ENCODE measurements at regions not wholly inside any gene's neighbourhood (a gene's known extent, or its start where the extent isn't known, plus 50 kb on each side); places are given as distances from the start of the nearest gene placed in this dataset.
"Not testable (repeated sequence)": the region's sequence is repeated elsewhere in the genome, so short reads cannot be mapped to it uniquely, and the experiment has no call there.

GRCh38 chr5:2382776-2383697 lies 368.4 kb downstream of the IRX2 start:
- no peak for DNase-seq (ENCODE audit: low spot score)

GRCh38 chr5:2381861-2382260 lies 369.6 kb downstream of the IRX2 start:
- no peak for DNase-seq (ENCODE audit: low spot score)

DNA sequence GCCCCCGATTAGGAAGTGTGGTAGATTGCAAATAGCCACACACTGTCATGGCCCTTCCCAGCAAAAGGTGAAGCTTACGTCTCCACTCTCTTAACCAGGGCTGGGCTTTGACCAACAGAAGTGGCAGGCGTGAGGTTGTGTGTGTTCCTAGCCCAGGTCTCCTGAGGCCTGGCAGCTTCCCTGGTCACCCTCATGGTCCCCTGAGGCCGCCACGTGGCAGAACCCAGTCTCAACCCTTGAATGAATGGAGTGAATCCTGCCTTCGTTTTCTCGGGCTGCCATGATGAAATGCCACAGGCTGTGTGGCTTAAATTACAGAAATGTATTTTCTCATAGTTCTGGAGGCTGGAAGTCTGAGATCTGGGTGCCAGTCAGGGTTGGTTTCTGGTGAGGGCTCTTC lies 370.4 kb downstream of the IRX2 start:
- DNase-seq (ENCODE audit: low spot score) = no peak

- no peak for DNase-seq (ENCODE audit: low spot score)
These were observed 372.5 kb downstream of the IRX2 start for GRCh38 chr5:2378976-2379375.

DNA sequence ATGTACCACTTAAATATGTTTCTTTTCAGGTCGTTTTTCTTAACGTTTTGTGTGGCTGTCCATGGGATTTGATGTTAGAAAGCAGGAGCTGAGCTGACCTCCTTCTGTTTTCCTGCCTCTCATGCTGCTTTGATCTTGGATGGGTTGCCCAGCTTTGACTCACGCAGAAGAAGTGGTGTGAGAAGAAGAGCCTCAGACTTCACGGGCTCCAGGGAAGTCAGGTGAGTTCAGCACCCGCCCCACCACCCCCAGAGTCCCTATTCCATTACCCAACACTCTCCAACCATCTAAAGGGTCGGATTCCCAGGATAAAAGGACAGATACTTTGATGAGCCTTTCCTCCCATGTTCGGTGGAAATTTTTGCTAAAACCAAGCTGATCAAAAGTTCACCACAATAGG lies 373.4 kb downstream of the IRX2 start:
- no peak for DNase-seq (ENCODE audit: low spot score)

DNA sequence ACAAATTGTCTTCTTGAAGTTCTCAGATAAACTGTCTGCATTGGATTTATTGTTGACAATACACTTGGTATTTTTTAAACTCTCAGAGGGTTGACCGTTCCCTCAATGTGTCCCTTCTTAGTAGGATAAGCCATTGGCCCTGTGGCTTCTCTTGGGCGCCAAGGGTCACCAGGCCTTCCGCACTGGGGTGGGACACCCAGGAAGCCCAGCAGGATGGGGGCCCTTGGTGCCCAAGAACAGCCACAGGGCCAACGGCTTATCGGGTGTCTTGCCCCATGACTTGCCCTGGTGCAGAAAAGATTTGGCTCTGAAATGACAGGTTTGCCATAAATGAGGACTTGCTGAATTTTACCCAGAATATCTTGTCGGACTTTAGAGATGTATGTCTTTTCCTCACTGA lies 375.0 kb downstream of the IRX2 start:
- no peak for DNase-seq (ENCODE audit: low spot score)

DNA sequence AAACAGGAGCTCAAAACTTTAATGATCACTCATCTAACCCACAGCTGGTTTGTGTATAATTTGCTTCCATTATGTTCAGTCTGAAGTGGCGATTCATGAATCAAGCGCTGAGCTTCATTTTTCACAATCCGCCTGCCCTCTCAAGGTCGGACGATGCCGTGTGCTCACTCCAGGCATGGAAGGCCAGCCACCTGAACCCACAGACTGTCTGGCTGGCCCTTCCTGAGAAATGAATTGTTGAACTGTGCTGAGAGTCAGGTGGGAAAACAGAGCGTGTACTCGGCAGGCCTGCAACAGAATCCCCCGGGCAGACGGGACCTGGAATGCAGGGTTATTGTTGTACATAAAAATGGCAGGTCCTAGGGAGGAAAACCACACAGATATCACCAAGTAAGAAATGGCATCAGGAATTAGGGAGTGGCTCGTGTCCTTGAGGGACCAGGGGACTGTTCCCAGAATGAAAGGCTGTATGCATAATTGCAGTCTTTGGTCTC lies 375.7 kb downstream of the IRX2 start:
- no peak for DNase-seq (ENCODE audit: low spot score)

DNA sequence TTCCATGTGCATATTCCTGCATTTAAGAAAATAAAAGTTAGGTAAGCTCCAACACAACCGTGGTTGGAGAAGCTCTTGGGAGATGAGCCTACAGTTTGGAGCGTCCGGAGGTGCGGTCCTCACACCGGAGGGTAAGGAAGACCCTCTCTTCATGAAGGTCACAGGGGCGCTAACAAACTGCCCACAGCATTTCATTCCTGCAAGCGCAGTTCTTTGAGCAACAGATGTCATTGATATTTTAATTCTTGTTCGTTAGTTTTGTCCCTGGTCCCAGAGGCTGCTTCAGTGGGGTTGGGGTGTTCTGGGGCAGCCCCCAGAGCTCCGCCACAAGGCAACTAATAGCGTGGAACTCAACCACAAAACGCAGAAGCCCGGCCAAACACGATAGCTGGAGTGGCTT lies 376.2 kb downstream of the IRX2 start:
- no peak for DNase-seq (ENCODE audit: low spot score)

GRCh38 chr5:2374703-2375102 lies 376.8 kb downstream of the IRX2 start:
- no peak for DNase-seq (ENCODE audit: low spot score)

DNA sequence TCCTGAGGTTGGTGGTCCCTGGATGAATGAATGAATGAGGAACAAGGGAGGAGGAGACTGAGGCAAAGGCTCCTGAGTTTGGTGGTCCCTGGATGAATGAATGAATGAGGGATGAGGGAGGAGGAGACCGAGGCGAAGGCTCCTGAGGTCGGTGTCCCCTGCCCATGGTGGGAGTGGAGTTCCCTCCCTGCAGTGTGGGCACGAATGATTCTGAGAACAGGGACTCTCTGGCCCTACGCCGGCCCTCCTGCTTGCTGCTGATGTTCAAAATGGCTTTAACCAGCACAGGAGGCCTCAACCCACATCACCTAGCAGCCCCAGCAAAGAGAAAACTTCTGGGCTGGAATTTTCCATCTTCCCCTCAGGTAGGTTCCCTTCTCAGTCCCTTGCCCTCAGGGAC lies 377.8 kb downstream of the IRX2 start:
- no peak for DNase-seq (ENCODE audit: low spot score)

- DNase-seq (ENCODE audit: low spot score) = no peak
These were observed 380.1 kb downstream of the IRX2 start for GRCh38 chr5:2371419-2371710.

DNA sequence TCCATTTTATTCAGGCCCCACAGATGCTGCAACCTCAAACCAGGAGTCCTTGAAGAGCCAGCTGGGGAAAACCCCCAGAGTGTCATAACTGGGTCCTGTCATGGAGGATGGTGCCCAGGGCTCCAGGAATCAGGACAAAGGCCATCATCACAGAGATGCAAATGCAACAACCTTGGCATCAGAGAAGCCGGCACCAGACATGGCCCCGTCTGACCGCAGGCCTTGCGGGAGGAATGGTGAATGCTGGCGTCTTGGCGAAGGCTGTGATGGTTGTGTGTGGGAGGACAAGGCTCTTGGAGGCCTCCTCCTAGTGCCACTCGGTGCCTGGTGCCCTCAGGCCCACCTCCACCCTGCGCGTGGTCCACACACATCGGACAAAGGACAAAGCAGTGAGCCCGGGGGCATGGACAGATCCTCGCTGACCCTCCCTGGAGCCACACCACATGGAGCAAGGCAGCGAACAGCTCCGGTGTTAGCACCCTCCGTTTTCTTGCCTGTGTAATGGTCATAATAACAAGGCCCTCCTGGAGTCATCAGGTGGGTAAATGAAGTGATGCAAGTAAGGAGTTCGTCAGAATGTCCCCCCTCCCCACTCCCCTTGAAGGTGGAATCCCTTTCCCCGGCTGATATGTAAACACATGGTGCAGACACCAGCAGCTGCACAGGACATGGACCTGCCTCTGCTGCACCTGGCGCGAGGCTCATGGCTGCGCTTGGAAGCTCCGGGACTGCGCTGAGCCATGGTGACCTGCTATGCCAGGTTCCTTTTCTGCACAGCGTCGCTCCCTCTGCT lies 380.7 kb downstream of the IRX2 start:
- no peak for DNase-seq (ENCODE audit: low spot score)

DNA sequence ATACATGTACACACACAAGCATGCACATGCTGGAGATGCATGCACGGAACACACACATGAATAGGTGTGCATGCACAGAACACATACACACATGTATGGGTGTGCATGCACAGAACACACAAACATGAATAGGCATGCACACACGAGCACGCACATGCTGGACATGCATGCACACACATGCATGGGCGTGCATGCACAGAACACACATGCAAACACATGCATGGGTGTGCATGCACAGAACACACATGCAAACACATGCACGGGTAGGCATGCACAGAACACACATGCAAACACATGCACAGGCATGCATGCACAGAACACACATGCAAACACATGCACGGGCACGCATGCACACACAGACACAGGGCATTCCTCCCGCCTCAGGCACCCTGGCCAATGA lies 382.3 kb downstream of the IRX2 start:
- DNase-seq (ENCODE audit: low spot score) = no peak

GRCh38 chr5:2366816-2367215 lies 384.7 kb downstream of the IRX2 start:
- no peak for DNase-seq (ENCODE audit: low spot score)

DNA sequence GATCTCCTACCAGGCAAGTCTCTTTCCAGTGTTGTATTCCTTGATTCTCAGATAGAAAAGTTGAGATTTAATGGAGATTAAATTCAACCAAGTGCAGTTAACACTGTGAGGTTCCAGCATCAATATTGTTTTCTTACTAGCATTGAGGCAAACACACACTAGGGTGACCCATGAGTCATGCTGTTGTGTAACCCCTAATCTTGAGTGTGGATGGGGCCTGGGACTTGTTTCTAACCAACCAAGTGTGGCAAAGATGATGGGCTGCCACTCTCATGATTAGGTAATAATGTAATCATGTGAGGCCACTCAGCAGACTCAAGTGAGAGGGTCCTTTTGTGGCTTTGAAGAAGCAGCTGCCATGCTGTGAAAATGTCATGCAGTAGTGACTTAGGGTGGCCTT lies 394.2 kb downstream of the IRX2 start:
- DNase-seq (ENCODE audit: low spot score) = no peak

DNA sequence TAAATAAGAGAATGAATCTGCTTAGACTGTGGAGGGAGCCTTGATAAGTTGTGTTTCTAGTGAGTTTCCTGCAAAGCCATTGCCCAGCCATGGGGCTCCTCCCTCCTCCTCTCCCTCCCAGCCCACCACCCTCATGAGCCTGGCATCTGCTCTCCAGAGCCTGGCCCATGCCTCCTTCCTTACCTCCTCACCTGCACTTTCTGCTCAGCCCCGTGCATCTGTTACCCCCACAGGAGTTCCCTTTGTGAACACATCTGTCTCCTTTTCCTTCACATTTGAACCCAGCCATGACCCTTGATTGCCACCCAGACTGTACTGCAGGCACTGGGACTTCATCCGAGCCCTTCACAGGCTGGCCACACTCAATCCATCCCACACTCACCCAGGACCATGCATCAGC lies 395.6 kb downstream of the IRX2 start:
- no peak for DNase-seq (ENCODE audit: low spot score)

GRCh38 chr5:2353871-2354440 lies 397.5 kb downstream of the IRX2 start:
- DNase-seq (ENCODE audit: low spot score) = no peak

GRCh38 chr5:2353211-2353610 lies 398.3 kb downstream of the IRX2 start:
- no peak for DNase-seq (ENCODE audit: low spot score)

DNA sequence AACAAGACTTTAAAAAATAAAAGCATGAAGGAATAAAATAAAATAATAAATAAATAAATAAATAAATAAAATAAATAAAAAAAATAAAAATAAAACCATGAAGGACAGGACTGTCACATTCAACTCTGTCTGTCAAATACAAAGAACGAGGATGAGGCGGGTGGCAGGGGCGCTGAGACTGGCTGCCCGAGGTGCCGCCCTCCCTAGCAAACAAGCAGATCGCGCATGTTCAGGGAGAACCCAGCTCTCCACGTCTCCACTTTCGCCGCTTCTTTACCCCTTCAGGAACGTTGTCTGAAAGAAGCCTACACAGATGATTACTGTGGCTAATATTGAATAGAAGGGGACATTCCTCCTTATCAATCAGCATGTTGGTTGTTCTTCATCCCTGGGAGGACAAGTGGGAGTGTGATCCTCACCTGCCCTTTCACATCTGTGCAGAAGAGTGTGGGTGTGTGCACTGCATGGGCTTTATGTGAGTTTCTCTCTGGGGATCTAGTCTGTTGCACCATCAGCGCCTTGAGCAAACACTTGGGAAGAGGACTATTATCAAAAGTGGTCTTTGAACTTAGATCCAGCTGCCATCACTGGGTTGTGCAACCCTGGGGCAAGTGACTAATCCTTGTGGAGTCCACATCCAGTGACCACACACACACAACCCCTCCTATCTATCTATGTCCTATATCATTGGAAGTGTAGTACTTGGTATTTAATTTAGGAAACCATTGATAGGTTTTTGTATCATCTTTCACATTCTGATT lies 399.2 kb downstream of the IRX2 start:
- DNase-seq (ENCODE audit: low spot score) = no peak

DNA sequence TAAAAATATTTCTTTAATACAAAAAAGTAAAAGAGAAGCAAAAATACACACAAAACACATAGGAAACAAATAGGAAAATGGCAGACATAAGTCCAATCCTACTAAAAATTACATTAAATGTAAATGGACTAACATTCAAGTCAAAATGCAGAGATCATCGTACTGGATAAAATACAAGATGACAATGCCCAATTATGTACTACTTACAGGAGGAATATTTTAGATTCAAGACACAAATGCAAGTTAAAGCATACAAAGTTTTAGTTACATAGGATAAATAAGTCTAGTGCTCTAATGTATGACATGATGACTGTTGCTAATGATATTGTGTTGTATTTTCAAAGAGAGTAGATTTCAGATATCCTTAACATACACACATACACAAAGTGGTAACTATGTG lies 401.7 kb downstream of the IRX2 start:
- DNase-seq (ENCODE audit: low spot score) = not testable (repeated sequence)

DNA sequence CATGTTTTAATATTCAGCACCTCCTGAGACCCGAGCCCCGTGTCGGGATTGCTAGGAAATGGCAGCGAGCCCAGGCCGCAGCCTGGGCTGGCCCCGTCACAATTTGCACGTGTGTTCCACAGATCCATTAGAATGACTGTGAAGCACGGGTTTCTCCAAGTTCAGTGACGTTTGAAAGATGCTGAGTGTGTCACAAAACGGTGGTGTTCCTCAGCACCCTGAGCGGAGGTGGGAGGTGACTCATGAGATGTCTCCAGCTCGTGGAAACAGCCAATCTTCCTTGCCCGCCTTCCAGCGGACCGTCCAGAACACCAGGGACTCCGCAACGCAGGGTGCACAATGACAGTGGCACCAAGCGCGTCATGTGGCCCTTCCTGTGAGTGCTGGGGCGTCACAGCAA lies 412.8 kb downstream of the IRX2 start:
- no peak for DNase-seq (ENCODE audit: low spot score)
